Activated B cell treated with CpG ODN at 0.5 μM for 24 hours (primary cell): ENCODE measurements at regions not wholly inside any gene's neighbourhood (a gene's known extent, or its start where the extent isn't known, plus 50 kb on each side); places are given as distances from the start of the nearest gene placed in this dataset.

ENCODE experiments used
- ATAC-seq: fragments of 200-7000 bp; cut with Tn5 transposase; one replicate; pipeline ENCODE4 v1.10.0; 2021; ENCODE audit warnings: low read depth, mild to moderate bottlenecking, moderate library complexity
- CTCF ChIA-PET: fragments of 350-600 bp; sonication (Branson Sonifier 250); formaldehyde crosslinking; loops from one replicate; lab custom pipeline; 2021; ENCODE audit warnings: antibody characterized with exemption; lab: Charles Lee
- POLR2A ChIA-PET: fragments of 350-600 bp; sonication (Branson Sonifier 250); formaldehyde crosslinking; loops from one replicate; lab custom pipeline; 2021; ENCODE audit warnings: antibody characterized with exemption; lab: Charles Lee
- DNase-seq: peaks from one replicate; pipeline ENCODE4 v3.0.0; 2022
- H3K27ac Mint-ChIP-seq: one replicate; pipeline ENCODE4 v1.8.0; 2020; ENCODE audit warnings: mixed read lengths
- H3K27me3 Mint-ChIP-seq: one replicate; pipeline ENCODE4 v1.8.0; 2021; ENCODE audit warnings: mixed read lengths
- H3K36me3 Mint-ChIP-seq: one replicate; pipeline ENCODE4 v1.8.0; 2021; ENCODE audit warnings: low read depth, mixed read lengths
- H3K4me1 Mint-ChIP-seq: one replicate; pipeline ENCODE4 v1.8.0; 2021; ENCODE audit warnings: mixed read lengths
- H3K4me3 Mint-ChIP-seq: one replicate; pipeline ENCODE4 v1.8.0; 2020; ENCODE audit warnings: mild to moderate bottlenecking, mixed read lengths
- H3K9me3 Mint-ChIP-seq: one replicate; pipeline ENCODE4 v1.8.0; 2020; ENCODE audit warnings: mixed read lengths
- CTCF ChIP-seq: fragments of 200-600 bp; IDR thresholded peaks from one replicate; pipeline ENCODE4 v1.8.0; 2022; ENCODE audit warnings: antibody characterized with exemption, mild to moderate bottlenecking
- intact Hi-C: fragments of 100-400 bp; cut with micrococcal nuclease; formaldehyde crosslinking; loops from one replicate; pipeline ENCODE4 v1.15.1; 2024

- Mint-ChIP-seq H3K4me1 (no peaks in the 10 kb centered on the region), H3K27ac (no peak overlapping the region), H3K9me3 (peaks cover 2% of the 10 kb centered on the region), H3K4me3 (no peak overlapping the region), H3K36me3 (no peaks in the 10 kb centered on the region), H3K27me3 (no peaks in the 10 kb centered on the region)
- POLR2A ChIA-PET, result no interaction called here
- CTCF ChIA-PET, result no interaction called here
- ATAC-seq (no peak), DNase-seq (no peak)
- TF ChIP-seq CTCF, result no peak
- intact Hi-C loops, result no loop called here
Measured at GRCh38 chr11:110947096-110947495, 234.9 kb upstream of the ARHGAP20 start.

- ChIA-PET POLR2A (no interaction called here), CTCF (no interaction called here)
- intact Hi-C loops, result no loop called here
- H3K9me3 Mint-ChIP-seq, result no peaks in the 10 kb centered on the region
- H3K4me1 Mint-ChIP-seq, result no peaks in the 10 kb centered on the region
- no peak overlapping the region for H3K27ac Mint-ChIP-seq
- TF ChIP-seq CTCF, result no peak
- no peak overlapping the region for H3K4me3 Mint-ChIP-seq
- H3K36me3 Mint-ChIP-seq, result no peaks in the 10 kb centered on the region
- DNase-seq (no peak), ATAC-seq (no peak)
- H3K27me3 Mint-ChIP-seq, result no peaks in the 10 kb centered on the region
Measured at GRCh38 chr11:110939471-110939870, 227.2 kb upstream of the ARHGAP20 start.

- no peak for TF ChIP-seq CTCF
Measured at GRCh38 chr11:110935018-110935640, 222.9 kb upstream of the ARHGAP20 start.

GRCh38 chr11:110929129-110929528, 216.9 kb upstream of the ARHGAP20 start:
- no peak for TF ChIP-seq CTCF
- ChIA-PET CTCF (no interaction called here), POLR2A (no interaction called here)
- Mint-ChIP-seq H3K27ac (no peak overlapping the region), H3K4me1 (no peaks in the 10 kb centered on the region), H3K9me3 (peaks cover 2% of the 10 kb centered on the region), H3K36me3 (no peaks in the 10 kb centered on the region), H3K27me3 (peaks cover 2% of the 10 kb centered on the region), H3K4me3 (no peak overlapping the region)
- ATAC-seq (no peak), DNase-seq (no peak)
- intact Hi-C loops, result no loop called here

More at GRCh38 chr11:110935018-110935640, 222.9 kb upstream of the ARHGAP20 start:
- no peaks in the 10 kb centered on the region for H3K4me1 Mint-ChIP-seq
- ChIA-PET CTCF (no interaction called here), POLR2A (no interaction called here)
- H3K9me3 Mint-ChIP-seq, result no peaks in the 10 kb centered on the region
- no peak overlapping the region for H3K27ac Mint-ChIP-seq
- intact Hi-C loops, result no loop called here
- H3K4me3 Mint-ChIP-seq, result no peak overlapping the region
- no peak for ATAC-seq
- DNase-seq, result no peak
- H3K27me3 Mint-ChIP-seq, result peaks cover 2% of the 10 kb centered on the region
- no peaks in the 10 kb centered on the region for H3K36me3 Mint-ChIP-seq

- ATAC-seq (no peak), DNase-seq (no peak)
- H3K36me3 Mint-ChIP-seq, result no peaks in the 10 kb centered on the region
- H3K4me1 Mint-ChIP-seq, result no peaks in the 10 kb centered on the region
- POLR2A ChIA-PET, result no interaction called here
- peaks cover 2% of the 10 kb centered on the region for H3K9me3 Mint-ChIP-seq
- H3K27ac Mint-ChIP-seq, result no peak overlapping the region
- H3K27me3 Mint-ChIP-seq, result peaks cover 2% of the 10 kb centered on the region
- no peak overlapping the region for H3K4me3 Mint-ChIP-seq
- TF ChIP-seq CTCF, result no peak
- intact Hi-C loops, result no loop called here
- CTCF ChIA-PET, result no interaction called here
Measured at GRCh38 chr11:110928391-110928790, 216.2 kb upstream of the ARHGAP20 start.
